ES-I3 (cell line): ENCODE measurements at regions not wholly inside any gene's neighbourhood (a gene's known extent, or its start where the extent isn't known, plus 50 kb on each side); places are given as distances from the start of the nearest gene placed in this dataset.

Experiments
- H3K36me3 ChIP-seq: 2 replicates; pipeline ENCODE4 v1.6.1; 2013; ENCODE audit warnings: mild to moderate bottlenecking, low read length, control low read depth, moderate library complexity; ENCODE audit not compliant: insufficient read depth
- H3K4me1 ChIP-seq: 2 replicates; pipeline ENCODE4 v1.6.1; 2013; ENCODE audit warnings: mild to moderate bottlenecking, control low read depth, low read length; ENCODE audit not compliant: insufficient read depth
- H3K9ac ChIP-seq: 2 replicates; pipeline ENCODE4 v1.6.1; 2013; ENCODE audit warnings: low read depth, mild to moderate bottlenecking, low read length, moderate library complexity
- H3K9me3 ChIP-seq: 2 replicates; pipeline ENCODE4 v1.6.1; 2013; ENCODE audit warnings: mild to moderate bottlenecking, low read length, moderate library complexity; ENCODE audit not compliant: control insufficient read depth, insufficient read depth

GRCh38 chr5:2511126-2511525 lies 240.4 kb downstream of the IRX2 start:
- Histone ChIP-seq H3K9ac (no peak overlapping the region), H3K36me3 (no peaks in the 10 kb centered on the region), H3K4me1 (no peaks in the 10 kb centered on the region), H3K9me3 (no peaks in the 10 kb centered on the region)

DNA sequence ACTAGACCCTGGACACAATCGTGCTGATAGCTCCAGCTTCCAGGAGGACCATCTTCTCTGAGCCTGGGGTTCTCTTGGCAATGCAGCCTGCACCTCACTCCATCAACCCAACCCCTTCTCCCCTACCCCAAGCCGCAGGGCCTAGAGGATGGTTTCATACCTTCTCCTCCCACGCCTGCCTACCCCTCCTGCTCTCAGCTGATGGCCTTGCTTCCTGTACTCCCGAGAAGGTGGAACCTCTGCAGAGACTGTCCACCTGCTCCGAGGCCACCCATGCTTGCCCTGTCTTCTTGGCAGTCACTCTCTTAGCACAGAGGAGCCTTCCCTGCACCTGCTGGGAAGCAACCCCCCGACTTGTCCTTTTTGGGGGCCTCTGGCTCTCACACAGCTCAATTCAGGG lies 241.9 kb downstream of the IRX2 start:
- Histone ChIP-seq H3K4me1 (no peaks in the 10 kb centered on the region), H3K9ac (no peak overlapping the region), H3K36me3 (no peaks in the 10 kb centered on the region), H3K9me3 (no peaks in the 10 kb centered on the region)

DNA sequence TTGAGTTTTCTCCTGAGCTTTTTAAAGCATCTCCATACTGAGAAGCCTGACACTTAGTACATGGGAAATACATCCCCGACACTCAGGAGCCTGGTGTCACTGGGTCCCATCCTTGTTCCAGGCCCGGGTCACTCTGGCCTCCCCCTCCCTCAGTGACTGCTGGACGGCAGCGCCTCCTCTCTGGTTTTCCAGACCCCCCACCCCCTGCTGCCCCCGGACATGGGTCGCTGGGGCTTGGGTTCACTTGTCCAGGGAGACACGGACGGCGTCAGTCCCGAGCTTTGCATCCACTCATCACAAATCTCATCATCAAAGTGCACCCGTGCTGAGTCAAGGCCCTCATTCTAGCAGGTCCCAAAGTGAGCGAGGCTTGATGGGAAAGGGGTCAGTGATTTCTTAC lies 243.0 kb downstream of the IRX2 start:
- no peak overlapping the region for H3K9ac ChIP-seq
- no peaks in the 10 kb centered on the region for H3K4me1 ChIP-seq
- no peaks in the 10 kb centered on the region for H3K9me3 ChIP-seq
- H3K36me3 ChIP-seq, result no peaks in the 10 kb centered on the region

GRCh38 chr5:2507611-2508010 lies 243.9 kb downstream of the IRX2 start:
- no peak overlapping the region for H3K9ac ChIP-seq
- no peaks in the 10 kb centered on the region for H3K36me3 ChIP-seq
- no peaks in the 10 kb centered on the region for H3K9me3 ChIP-seq
- H3K4me1 ChIP-seq, result no peaks in the 10 kb centered on the region

- H3K36me3 ChIP-seq, result no peaks in the 10 kb centered on the region
- H3K4me1 ChIP-seq, result no peaks in the 10 kb centered on the region
- H3K9ac ChIP-seq, result no peak overlapping the region
- H3K9me3 ChIP-seq, result no peaks in the 10 kb centered on the region
Observed at GRCh38 chr5:2506603-2507002, 244.9 kb downstream of the IRX2 start.

DNA sequence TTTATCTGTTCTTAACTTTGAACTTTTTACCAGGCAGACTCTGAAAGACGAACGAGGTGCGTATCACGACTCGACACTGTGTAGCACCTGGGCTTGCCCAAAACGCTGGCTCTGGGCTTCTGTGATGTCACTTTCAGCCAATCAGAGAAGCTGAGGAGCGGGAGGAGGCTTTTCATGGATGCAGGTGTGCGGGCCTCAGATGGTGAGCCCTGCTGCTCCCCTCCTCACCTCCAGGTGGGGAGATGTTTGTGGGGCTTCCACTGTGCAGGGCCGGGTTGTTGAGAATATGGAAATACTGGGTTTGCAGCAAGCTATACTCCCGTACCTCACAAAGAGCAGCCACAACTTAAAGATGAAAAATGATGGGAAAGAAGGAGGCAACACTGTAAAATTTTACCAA lies 246.3 kb downstream of the IRX2 start:
- Histone ChIP-seq H3K9me3 (no peaks in the 10 kb centered on the region; the same call in 1 of the 2 replicates), H3K36me3 (no peaks in the 10 kb centered on the region), H3K9ac (no peak overlapping the region), H3K4me1 (no peaks in the 10 kb centered on the region)

DNA sequence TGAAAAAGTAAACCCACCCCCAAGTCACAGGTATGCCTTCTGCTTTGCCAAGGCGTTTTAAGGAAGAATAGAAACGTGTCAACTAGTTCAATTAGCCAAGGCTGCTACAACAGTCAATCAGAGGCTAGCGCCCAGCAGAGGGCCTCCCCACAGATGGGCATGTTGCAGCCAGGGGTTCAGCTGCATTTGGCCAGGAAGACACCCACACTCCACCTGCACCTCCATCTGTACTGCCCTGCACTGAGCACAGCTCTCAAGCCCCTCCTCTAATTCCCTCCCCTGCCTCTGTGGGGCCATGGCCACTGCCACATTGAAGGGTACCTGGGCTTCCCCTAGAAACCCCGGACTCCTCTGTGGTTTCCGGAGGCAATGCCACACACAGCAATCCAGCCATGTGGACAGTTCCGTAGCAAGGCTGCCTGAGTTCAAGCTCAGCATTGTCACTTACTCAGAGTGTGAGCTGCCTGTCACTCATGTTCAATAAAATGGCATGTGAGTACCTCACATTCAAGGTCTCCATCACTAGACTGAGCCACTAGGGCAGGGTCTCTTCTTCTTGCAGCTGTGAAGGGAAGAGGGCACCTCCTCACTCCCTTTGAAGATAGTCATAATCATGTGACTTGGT lies 248.4 kb downstream of the IRX2 start:
- no peaks in the 10 kb centered on the region; the same call in 1 of the 2 replicates for H3K9me3 ChIP-seq
- no peaks in the 10 kb centered on the region for H3K4me1 ChIP-seq
- no peak overlapping the region for H3K9ac ChIP-seq
- no peaks in the 10 kb centered on the region for H3K36me3 ChIP-seq

DNA sequence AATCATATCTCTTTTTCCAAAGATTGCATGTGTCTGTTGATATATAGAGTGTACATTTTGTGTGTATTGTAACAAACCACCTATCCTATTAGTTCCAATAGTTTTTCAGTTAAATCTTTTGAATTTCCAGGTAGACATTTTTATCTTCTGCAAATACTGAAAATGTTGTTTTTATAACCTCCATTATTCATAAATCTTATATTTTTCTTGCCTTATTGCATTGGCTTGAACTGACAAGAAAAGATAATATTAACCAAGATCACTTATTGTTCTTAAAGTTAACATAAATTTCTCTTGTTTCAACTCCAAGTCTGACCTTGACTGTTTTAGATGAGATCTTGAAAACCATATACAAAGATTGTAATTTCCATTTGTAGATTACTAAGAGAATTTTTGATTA lies 251.6 kb downstream of the IRX2 start:
- no peaks in the 10 kb centered on the region for H3K4me1 ChIP-seq
- no peaks in the 10 kb centered on the region; the same call in 1 of the 2 replicates for H3K9me3 ChIP-seq
- no peaks in the 10 kb centered on the region for H3K36me3 ChIP-seq
- H3K9ac ChIP-seq, result no peak overlapping the region

DNA sequence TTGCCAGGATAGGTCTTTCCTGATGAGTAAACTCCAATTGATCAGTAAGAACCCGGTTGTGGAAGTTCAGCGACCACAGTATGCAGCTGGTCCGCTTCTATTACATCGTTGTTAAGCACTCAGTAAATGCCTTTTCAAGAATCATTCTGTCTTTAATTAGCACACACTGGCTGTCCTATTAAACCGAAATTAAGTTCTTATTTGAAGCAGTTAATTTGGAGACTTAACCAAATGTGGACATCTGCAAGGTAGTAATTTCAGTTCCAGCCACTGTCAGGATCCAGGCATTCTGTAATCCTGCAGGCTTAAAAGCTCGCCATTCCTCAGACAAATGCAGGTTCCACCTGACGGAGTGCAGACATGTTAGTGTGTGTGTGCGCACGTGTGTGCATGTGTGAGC lies 254.6 kb downstream of the IRX2 start:
- Histone ChIP-seq H3K9me3 (peaks cover 3% of the 10 kb centered on the region; the same call in 1 of the 2 replicates), H3K36me3 (no peaks in the 10 kb centered on the region), H3K9ac (no peak overlapping the region), H3K4me1 (no peaks in the 10 kb centered on the region)

GRCh38 chr5:2496126-2496525 lies 255.4 kb downstream of the IRX2 start:
- no peaks in the 10 kb centered on the region for H3K36me3 ChIP-seq
- peaks cover 3% of the 10 kb centered on the region; the same call in 1 of the 2 replicates for H3K9me3 ChIP-seq
- H3K4me1 ChIP-seq, result no peaks in the 10 kb centered on the region

GRCh38 chr5:2493356-2493755 lies 258.1 kb downstream of the IRX2 start:
- Histone ChIP-seq H3K9ac (no peak overlapping the region), H3K4me1 (no peaks in the 10 kb centered on the region)

More at GRCh38 chr5:2496126-2496525, 255.4 kb downstream of the IRX2 start:
- H3K9ac ChIP-seq, result no peak overlapping the region

DNA sequence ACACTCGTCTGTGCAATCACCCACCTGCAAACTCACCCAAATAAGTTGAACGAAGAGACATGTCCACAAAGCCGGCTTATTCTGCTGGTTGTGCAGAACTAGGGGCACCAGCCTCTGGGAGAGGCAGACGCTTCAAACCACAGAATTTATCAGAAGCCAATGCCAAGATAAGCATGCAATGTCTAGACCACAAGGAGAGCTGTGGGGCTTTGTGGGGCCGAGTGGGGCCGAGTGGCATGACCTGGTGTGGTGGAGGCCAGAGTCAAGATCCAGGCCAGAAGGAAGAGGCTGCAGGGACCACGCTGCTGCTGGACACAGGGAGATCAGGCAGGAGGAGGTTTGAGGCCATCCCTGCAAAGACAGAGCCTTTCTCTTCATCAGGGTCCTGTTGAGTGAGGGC lies 259.0 kb downstream of the IRX2 start:
- no peaks in the 10 kb centered on the region for H3K4me1 ChIP-seq
- no peaks in the 10 kb centered on the region for H3K36me3 ChIP-seq
- H3K9ac ChIP-seq, result no peak overlapping the region
- H3K9me3 ChIP-seq, result 0 out of 2 replicates have a peak, but pooled peaks cover 3% of the 10 kb centered on the region

More at GRCh38 chr5:2493356-2493755, 258.1 kb downstream of the IRX2 start:
- Histone ChIP-seq H3K9me3 (0 out of 2 replicates have a peak, but pooled peaks cover 3% of the 10 kb centered on the region), H3K36me3 (no peaks in the 10 kb centered on the region)

- H3K36me3 ChIP-seq, result no peaks in the 10 kb centered on the region
- 0 out of 2 replicates have a peak, but pooled peaks cover 3% of the 10 kb centered on the region for H3K9me3 ChIP-seq
- H3K4me1 ChIP-seq, result no peaks in the 10 kb centered on the region
- H3K9ac ChIP-seq, result no peak overlapping the region
Observed at GRCh38 chr5:2491846-2492245, 259.6 kb downstream of the IRX2 start.

- Histone ChIP-seq H3K9me3 (0 out of 2 replicates have a peak, but pooled peaks cover 3% of the 10 kb centered on the region), H3K4me1 (no peaks in the 10 kb centered on the region), H3K9ac (no peak overlapping the region), H3K36me3 (no peaks in the 10 kb centered on the region)
Observed at GRCh38 chr5:2489306-2489705, 262.2 kb downstream of the IRX2 start.

DNA sequence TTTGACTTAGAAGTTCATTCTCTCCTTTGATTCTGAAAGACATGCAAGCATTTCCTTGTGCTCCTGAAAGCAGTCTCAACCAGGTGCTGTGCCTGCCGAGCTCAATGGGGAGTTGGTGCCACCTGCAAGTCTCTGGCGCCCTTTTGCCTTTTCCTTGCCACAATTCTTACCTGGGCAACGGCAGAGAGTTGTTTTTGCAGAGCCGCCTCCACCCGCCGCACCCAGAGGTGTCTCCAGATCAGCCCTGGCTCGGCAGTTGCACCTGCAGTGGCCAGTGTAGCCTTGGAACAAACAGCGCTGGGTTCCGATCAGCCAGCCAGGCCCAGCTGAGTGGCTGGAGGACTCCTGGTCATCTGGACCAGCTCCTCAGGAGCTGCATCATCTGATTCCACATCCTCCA lies 262.9 kb downstream of the IRX2 start:
- Histone ChIP-seq H3K9me3 (0 out of 2 replicates have a peak, but pooled peaks cover 3% of the 10 kb centered on the region), H3K4me1 (no peaks in the 10 kb centered on the region), H3K36me3 (no peaks in the 10 kb centered on the region), H3K9ac (no peak overlapping the region)
